Activated CD4-positive, alpha-beta T cell treated with anti-CD3 and anti-CD28 coated beads, Interleukin-2, amount 50 U/mL, for 48 hours (primary cell): ENCODE measurements at regions not wholly inside any gene's neighbourhood (a gene's known extent, or its start where the extent isn't known, plus 50 kb on each side); places are given as distances from the start of the nearest gene placed in this dataset.
"Not testable (repeated sequence)": the region's sequence is repeated elsewhere in the genome, so short reads cannot be mapped to it uniquely, and the experiment has no call there.

Experiments
- DNase-seq, 2 experiments: peaks; one replicate each; pipeline ENCODE4 v3.0.0-alpha.2; 2020

DNA sequence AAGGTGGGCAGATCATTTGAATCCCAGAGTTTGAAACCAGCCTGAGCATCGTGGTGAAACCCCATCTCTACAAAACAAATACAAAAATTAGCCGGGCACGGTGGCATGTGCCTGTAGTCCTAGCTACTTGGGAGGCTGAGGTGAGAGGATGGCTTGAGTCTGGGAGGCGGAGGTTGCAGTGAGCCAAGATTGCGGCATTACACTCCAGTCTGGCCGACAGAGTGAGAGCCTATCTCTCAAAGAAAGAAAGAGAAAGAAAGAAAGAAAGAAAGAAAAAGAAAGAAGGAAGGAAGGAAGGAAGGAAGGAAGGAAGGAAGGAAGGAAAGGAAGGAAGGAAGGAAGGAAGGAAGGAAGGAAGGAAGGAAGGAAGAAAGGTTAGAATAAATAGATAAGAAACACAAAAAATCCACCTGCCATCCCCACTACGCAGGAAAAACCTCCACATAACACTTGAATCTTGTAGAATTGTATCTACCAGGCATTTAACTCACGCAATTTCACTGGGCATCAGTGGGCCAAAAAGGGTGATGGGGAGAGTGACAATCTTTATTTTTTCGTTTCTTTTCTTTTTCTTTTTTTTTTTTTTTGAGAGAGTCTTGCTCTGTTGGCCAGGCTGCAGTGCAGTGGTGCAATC is 58.3 kb upstream of the PTPN1 start:
- not testable (repeated sequence) for DNase-seq

GRCh38 chr20:50453533-50454244 is 56.5 kb upstream of the PTPN1 start:
- no peak for DNase-seq

DNA sequence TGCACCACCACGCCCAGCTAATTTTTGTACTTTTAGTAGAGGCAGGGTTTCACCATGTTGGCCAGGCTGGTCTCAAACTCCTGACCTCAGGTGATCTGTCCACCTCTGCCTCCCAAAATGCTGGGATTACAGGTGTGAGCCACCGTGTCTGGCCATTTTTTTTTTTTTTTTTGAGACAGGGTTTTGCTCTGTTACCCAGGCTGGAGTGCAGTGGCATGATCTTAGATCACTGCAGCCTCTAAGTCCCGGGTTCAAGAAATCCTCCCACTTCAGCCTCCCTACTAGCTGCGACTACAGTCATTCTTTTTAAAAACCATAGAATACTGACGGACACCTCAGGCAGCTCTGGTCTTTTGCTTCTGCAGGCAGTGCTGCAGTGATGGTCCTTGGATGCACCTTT is 54.9 kb upstream of the PTPN1 start:
- DNase-seq: not testable (repeated sequence)

GRCh38 chr20:50455656-50456451 is 54.3 kb upstream of the PTPN1 start:
- no peak for DNase-seq

DNA sequence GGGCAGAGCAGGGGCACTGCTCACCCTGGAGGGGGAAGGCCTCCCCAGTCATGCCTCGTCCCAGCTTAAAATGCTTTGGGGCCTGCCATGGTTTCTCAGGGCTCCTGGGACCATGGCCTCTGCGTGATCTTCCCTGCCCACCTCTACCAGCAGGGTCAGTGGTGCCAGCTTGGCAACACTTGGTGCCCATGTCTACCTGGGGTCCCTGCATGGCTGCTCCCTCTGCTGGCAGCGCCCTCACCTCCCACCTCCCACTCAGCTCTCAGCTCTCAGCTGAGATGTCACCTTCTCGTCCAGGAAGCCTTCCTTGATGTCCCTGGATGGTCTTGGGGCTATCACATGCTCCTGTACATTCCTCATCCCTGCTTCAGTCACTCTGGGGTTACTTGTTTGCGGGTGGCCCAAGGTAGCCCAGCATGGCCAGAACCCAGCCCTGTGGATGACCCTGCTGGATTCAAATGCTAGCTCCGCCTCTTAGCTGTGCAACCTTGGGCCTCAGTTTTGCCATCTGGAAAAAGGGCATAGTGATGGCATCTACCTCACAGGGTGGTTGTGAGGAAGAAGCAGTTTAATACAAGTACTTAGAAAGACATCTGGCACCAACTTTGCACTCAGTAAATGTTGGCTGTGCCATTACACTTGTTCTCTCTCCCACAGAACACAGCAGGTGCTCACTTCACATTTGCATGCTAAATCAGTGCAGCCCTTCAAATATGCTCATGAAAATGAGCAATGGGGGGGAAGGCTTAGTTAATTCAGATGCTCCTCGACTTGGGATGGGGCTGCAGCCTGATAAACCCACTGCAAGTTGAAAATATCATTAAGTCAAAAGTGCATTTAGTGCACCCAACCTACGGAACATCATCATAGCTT is 53.5 kb upstream of the PTPN1 start:
- peak in 1 of 2 experiments; percentile 24 for DNase-seq

GRCh38 chr20:50459124-50459918 is 50.9 kb upstream of the PTPN1 start:
- DNase-seq: no peak

DNA sequence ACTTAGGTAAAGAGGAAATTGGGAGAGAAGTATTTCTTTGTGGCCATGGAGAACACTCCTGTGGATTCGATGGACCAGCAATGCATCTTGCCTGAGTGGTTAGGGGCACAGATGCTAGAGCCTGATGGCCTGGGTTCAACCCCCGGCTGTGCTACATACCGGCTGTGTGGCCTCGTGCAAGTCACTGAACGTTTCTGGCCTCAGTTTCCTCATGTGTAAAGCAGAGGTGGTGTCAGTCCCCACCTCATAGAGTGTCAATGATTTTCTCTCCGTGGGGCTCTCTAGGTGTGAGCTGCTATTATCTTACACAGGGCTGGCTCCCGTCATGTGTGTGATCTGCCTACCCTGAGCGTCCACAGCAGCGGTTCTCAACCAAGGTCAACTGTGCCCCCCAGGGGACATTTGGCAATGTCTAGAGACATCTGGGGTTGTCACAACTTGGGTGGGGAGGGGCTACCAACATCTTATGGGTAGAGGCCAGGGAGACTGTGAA is 50.0 kb upstream of the PTPN1 start:
- no peak for DNase-seq
